Stomach smooth muscle (tissue), 2 donors: ENCODE measurements at regions not wholly inside any gene's neighbourhood (a gene's known extent, or its start where the extent isn't known, plus 50 kb on each side); places are given as distances from the start of the nearest gene placed in this dataset.

Source experiments
- H3K27ac ChIP-seq: one replicate; pipeline ENCODE4 v1.7.0; 2013; ENCODE audit warnings: mild to moderate bottlenecking, low read length, inconsistent platforms
- H3K27me3 ChIP-seq, 2 donors: one replicate each; pipeline ENCODE4 v1.7.0; 2013; ENCODE audit warnings: low read length in 2 of 2; ENCODE audit not compliant: insufficient read depth in 2 of 2, control insufficient read depth in 1 of 2
- H3K36me3 ChIP-seq, 2 donors: one replicate each; pipeline ENCODE4 v1.7.0; 2013; ENCODE audit warnings: low read length in 2 of 2; ENCODE audit not compliant: control insufficient read depth in 2 of 2, insufficient read depth in 2 of 2
- H3K4me1 ChIP-seq: one replicate; pipeline ENCODE4 v1.7.0; 2013; ENCODE audit warnings: low read length; ENCODE audit not compliant: control insufficient read depth, insufficient read depth
- H3K4me3 ChIP-seq, 2 donors: one replicate each; pipeline ENCODE4 v1.7.0; 2013; ENCODE audit warnings: low read length in 2 of 2
- H3K9ac ChIP-seq, 2 donors: one replicate each; pipeline ENCODE4 v1.7.0; 2013; ENCODE audit warnings: low read length in 2 of 2, mild to moderate bottlenecking in 1 of 2
- H3K9me3 ChIP-seq, 2 donors: one replicate each; pipeline ENCODE4 v1.7.0; 2013; ENCODE audit warnings: low read length in 2 of 2; ENCODE audit not compliant: control insufficient read depth in 2 of 2
- donor health status: healthy.
- donor health status: Pancreatic carcinoma.

DNA sequence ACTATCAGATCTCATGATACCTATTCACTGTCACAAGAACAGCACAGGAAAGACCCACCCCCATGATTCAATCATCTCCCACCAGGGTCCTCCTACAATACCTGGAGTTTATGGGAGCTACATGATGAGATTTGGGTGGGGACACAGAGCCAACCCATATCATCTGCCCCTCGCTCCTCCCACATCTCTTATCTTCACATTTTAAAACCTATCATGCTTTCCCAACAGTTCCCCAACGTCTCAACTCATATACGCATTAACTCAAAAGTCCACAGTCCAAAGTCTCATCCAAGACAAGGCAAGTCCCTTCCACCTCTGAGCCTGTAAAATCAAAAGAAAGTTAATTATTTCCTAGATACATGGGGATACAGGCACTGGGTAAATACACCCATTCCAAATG lies 1185.2 kb downstream of the PCDH7 start:
- Histone ChIP-seq H3K4me1 (no peaks in the 10 kb centered on the region), H3K9me3 (no peaks in the 10 kb centered on the region), H3K27me3 (no peaks in the 10 kb centered on the region), H3K27ac (no peak overlapping the region), H3K9ac (no peak overlapping the region), H3K4me3 (no peak overlapping the region), H3K36me3 (no peaks in the 10 kb centered on the region)

DNA sequence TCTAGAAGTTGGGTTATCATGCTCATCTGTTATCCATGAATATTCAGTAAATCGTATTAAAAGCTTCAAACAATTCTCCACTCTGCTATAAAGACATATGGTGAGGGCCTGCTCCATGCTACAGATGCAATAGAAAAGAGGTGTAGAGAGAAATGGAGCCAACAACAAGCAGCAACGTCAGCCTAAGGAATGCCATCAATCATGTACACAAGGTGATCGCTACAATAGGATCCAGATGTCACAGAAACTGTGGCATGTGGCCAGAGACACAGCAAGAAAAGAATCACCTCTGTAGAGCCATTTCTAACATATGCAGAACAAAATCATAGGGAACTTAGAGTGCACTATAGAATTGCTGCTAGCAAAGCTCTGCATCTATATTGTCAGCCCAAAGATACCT lies 1188.1 kb downstream of the PCDH7 start:
- H3K27ac ChIP-seq, result no peak overlapping the region

DNA sequence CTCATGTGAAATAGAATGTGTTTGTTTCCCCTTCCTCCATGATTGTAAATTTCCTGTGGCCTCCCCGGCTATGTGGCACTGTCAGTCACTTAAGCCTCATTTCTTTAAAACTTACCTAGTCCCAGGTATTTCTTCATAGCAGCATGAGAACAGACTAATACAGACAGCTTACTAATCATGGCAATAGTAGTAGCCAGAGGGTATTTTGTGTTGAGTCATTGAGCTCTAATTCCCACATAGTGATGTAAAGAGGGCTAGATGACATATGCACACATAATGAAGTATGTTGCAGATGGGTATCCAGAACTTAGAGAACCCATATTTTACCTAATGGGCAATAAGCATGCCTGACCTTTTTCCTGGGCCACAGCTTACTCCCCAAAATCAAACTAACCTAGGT lies 1197.2 kb downstream of the PCDH7 start:
- Histone ChIP-seq H3K27ac (no peak overlapping the region), H3K4me3 (no peak overlapping the region), H3K27me3 (no peaks in the 10 kb centered on the region), H3K4me1 (no peaks in the 10 kb centered on the region), H3K9ac (no peak overlapping the region), H3K36me3 (no peaks in the 10 kb centered on the region), H3K9me3 (no peaks in the 10 kb centered on the region)

More for the DNA sequence above, 1188.1 kb downstream of the PCDH7 start:
- no peaks in the 10 kb centered on the region for H3K36me3 ChIP-seq
- H3K9me3 ChIP-seq, result no peaks in the 10 kb centered on the region
- no peak overlapping the region for H3K4me3 ChIP-seq
- no peak overlapping the region for H3K9ac ChIP-seq
- no peaks in the 10 kb centered on the region for H3K27me3 ChIP-seq
- no peaks in the 10 kb centered on the region for H3K4me1 ChIP-seq

DNA sequence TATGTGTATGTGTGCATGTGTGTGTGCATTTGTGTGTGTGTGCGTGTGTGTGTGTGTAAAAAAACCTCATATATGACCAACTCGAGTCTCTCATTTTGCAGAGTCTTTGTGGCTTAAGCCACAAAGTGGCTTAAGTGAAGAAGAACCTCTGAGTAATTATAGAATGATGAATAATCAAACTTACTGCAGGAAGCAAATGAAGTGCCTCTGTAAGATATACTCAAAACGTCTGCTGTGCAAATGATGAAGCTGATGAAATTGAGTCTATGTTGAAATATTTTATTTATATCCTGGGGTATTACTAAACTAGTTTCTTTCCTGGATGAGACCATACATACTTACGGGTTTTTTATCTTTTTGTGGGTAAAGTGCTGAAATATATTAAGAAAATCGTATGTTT lies 1198.7 kb downstream of the PCDH7 start:
- Histone ChIP-seq H3K9me3 (no peaks in the 10 kb centered on the region), H3K4me1 (no peaks in the 10 kb centered on the region), H3K9ac (no peak overlapping the region), H3K4me3 (no peak overlapping the region), H3K27me3 (no peaks in the 10 kb centered on the region), H3K27ac (no peak overlapping the region), H3K36me3 (no peaks in the 10 kb centered on the region)

DNA sequence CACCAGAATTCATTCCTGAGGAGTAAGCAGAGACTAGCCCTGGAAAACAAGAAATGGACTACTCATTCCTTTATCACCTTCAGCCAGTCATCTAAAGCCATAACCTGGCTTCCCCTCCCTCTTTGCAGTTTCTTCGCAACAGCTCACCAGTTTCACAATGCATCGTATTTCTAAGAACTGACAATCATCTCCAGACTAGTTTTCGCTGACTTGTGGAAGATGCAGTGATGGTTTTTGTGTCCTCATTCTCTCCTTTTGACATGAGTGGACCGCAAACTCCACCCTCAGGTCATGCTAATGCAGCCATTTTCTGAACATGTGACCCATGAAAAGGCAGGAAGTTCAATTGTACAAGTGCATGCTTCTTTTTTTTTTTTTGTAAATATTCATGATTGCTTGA lies 1203.5 kb downstream of the PCDH7 start:
- Histone ChIP-seq H3K9me3 (no peaks in the 10 kb centered on the region), H3K4me1 (no peaks in the 10 kb centered on the region), H3K9ac (no peak overlapping the region), H3K27me3 (no peaks in the 10 kb centered on the region), H3K27ac (no peak overlapping the region), H3K4me3 (no peak overlapping the region), H3K36me3 (no peaks in the 10 kb centered on the region)

DNA sequence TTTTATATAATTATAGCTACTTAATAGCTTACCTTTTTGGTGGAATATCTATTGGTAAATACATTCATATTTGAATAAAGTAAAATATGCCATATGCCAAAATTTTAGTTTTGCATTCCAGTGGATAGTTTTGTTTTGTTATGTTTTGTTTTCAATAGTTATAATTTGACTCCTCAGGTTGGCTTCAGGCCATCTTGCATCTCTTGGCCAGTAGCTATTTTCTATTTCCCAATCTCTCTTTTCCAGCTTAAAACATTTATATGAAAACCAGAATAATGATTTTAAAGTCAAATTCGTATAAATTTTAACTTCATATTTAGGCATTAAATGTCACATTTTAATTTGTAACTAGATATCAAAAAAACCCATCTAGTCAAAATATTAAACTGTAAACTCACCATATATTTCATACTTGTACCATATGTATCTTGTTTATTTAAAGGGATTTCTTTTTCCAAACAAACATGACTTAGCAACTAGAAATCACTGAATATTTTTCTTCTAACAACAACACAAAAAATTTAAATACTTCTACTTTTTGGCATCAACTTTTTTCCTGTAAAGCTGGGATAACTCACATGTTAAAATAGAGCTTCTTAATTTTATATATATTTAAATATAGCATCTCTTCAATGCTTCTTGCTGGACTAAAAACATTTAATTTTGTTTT lies 1209.6 kb downstream of the PCDH7 start:
- Histone ChIP-seq H3K4me3 (no peak overlapping the region), H3K27ac (no peak overlapping the region), H3K4me1 (no peaks in the 10 kb centered on the region), H3K27me3 (no peaks in the 10 kb centered on the region), H3K36me3 (no peaks in the 10 kb centered on the region), H3K9ac (no peak overlapping the region), H3K9me3 (no peaks in the 10 kb centered on the region)

DNA sequence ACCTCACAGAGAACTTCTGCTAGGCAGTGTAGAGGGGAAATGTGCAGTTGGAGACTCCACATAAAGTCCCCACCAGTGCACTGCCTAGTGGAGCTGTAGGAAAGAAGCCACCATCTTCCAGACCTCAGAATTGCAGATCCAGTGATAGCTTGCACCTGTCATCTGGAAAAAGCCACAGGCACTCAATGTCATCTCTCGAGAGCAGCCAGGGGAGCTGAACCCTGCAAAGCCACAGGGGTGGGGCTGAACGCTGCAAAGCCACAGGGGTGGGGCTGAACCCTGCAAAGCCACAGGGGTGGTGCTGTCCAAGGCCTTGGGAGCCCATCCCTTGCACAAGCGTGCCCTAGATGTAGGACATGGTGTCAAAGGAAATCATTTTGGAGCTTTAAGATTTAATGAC lies 1226.3 kb downstream of the PCDH7 start:
- no peaks in the 10 kb centered on the region for H3K27me3 ChIP-seq
- H3K9me3 ChIP-seq, result no peaks in the 10 kb centered on the region
- no peak overlapping the region for H3K4me3 ChIP-seq
- no peak overlapping the region for H3K27ac ChIP-seq
- no peaks in the 10 kb centered on the region for H3K4me1 ChIP-seq
- no peaks in the 10 kb centered on the region for H3K36me3 ChIP-seq
- no peak overlapping the region for H3K9ac ChIP-seq

DNA sequence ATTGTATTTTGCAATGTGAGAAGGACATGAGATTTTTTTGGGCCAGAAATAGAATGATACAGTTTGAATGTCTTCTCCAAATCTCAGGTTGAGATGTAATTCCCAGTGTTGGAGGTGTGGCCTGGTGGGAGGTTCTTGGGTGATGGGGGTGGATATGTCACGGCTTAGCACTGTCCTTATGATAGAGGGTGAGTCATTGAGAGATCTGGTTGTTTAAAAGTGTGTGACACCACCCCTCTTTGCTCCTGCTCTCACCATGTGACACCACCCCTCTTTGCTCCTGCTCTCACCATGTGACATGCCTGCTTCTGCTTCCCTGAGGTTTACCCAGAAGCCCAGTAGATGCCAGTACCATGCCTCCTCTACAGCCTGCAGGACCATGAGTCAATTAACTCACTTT lies 1226.9 kb downstream of the PCDH7 start:
- Histone ChIP-seq H3K27me3 (no peaks in the 10 kb centered on the region), H3K9ac (no peak overlapping the region)

DNA sequence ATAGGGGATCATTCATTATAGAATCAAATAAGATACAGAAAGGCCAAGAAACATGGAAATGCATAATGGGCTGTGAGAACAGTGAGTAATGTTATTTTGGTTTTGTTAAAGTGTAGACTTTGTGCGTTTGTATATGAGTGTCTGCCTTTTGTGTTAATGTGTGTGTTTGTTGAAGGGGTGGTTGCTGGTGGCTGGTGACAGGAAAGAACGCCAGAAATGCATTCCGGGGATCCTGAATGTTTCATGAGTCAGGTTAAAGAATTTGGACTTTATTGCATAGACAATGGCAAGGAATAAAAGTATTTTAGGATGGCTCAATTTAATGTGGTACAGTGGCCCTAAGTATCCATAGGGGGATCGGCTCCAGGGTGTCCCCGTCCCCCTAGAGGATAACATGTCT lies 1228.9 kb downstream of the PCDH7 start:
- Histone ChIP-seq H3K36me3 (no peaks in the 10 kb centered on the region), H3K4me1 (no peaks in the 10 kb centered on the region), H3K27ac (no peak overlapping the region), H3K4me3 (no peak overlapping the region), H3K27me3 (no peaks in the 10 kb centered on the region), H3K9ac (no peak overlapping the region), H3K9me3 (no peaks in the 10 kb centered on the region)

More for the DNA sequence above, 1226.9 kb downstream of the PCDH7 start:
- Histone ChIP-seq H3K4me1 (no peaks in the 10 kb centered on the region), H3K9me3 (no peaks in the 10 kb centered on the region), H3K4me3 (no peak overlapping the region), H3K27ac (no peak overlapping the region), H3K36me3 (no peaks in the 10 kb centered on the region)

DNA sequence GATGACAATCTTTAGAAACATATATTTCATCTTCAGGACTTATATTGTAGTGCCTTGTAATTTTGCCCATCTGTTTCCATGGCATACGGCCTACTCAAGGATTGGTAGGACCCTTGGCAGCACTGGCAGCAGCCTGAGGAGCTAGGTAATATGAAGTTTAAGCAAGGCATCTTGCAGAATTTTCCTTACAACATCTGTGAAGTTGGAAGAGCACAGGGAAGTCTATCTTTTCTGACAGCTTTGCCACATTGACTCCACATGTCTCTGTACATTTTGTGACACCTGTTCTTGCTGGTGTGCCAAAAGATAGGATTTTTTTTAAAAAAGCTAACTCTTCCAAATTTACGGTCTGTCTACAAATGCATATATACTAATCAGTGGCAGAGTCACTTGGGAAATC lies 1235.2 kb downstream of the PCDH7 start:
- Histone ChIP-seq H3K4me1 (no peaks in the 10 kb centered on the region), H3K27me3 (no peaks in the 10 kb centered on the region), H3K4me3 (no peak overlapping the region), H3K9me3 (no peaks in the 10 kb centered on the region), H3K9ac (no peak overlapping the region), H3K36me3 (no peaks in the 10 kb centered on the region), H3K27ac (no peak overlapping the region)

DNA sequence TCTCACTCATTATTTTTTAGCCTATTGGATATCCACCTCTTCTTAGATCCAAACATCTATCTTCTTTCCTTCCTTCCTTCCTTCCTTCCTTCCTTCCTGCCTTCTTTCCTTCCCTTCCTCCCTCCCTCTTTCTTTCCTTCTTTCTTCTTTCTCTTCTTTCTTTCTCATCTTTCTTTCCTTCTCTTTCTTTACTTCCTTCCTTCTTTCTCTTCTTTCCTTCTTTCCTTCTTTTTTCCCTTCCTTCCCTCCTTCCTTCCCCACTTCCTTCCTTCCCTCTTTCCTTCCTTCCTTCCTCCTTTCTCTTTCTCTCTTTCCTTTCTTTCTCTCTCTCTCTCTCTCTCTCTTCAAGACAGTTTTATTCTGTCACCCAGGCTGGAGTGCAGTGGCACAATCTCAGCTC lies 1239.8 kb downstream of the PCDH7 start:
- Histone ChIP-seq H3K9ac (no peak overlapping the region), H3K27ac (no peak overlapping the region)

More for the DNA sequence above, 1239.8 kb downstream of the PCDH7 start:
- H3K9me3 ChIP-seq, result no peaks in the 10 kb centered on the region
- H3K27me3 ChIP-seq, result no peaks in the 10 kb centered on the region
- no peaks in the 10 kb centered on the region for H3K36me3 ChIP-seq
- H3K4me3 ChIP-seq, result no peak overlapping the region
- H3K4me1 ChIP-seq, result no peaks in the 10 kb centered on the region
